GM12873 (cell line): ENCODE measurements at regions not wholly inside any gene's neighbourhood (a gene's known extent, or its start where the extent isn't known, plus 50 kb on each side); places are given as distances from the start of the nearest gene placed in this dataset.

Source experiments
- TF ChIP-seq, protein P1 (sequence below): IDR thresholded peaks from 2 replicates; pipeline ENCODE4 v1.5.1; 2012; ENCODE audit warnings: low read depth, mild to moderate bottlenecking, moderate library complexity, low read length, control low read depth; ENCODE audit not compliant: insufficient read depth; ENCODE audit errors: missing control alignments

- TF ChIP-seq, protein P1, sequence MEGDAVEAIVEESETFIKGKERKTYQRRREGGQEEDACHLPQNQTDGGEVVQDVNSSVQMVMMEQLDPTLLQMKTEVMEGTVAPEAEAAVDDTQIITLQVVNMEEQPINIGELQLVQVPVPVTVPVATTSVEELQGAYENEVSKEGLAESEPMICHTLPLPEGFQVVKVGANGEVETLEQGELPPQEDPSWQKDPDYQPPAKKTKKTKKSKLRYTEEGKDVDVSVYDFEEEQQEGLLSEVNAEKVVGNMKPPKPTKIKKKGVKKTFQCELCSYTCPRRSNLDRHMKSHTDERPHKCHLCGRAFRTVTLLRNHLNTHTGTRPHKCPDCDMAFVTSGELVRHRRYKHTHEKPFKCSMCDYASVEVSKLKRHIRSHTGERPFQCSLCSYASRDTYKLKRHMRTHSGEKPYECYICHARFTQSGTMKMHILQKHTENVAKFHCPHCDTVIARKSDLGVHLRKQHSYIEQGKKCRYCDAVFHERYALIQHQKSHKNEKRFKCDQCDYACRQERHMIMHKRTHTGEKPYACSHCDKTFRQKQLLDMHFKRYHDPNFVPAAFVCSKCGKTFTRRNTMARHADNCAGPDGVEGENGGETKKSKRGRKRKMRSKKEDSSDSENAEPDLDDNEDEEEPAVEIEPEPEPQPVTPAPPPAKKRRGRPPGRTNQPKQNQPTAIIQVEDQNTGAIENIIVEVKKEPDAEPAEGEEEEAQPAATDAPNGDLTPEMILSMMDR, result no peak
These were observed 188.3 kb upstream of the WSCD1 start for GRCh38 chr17:5881849-5882248.

DNA sequence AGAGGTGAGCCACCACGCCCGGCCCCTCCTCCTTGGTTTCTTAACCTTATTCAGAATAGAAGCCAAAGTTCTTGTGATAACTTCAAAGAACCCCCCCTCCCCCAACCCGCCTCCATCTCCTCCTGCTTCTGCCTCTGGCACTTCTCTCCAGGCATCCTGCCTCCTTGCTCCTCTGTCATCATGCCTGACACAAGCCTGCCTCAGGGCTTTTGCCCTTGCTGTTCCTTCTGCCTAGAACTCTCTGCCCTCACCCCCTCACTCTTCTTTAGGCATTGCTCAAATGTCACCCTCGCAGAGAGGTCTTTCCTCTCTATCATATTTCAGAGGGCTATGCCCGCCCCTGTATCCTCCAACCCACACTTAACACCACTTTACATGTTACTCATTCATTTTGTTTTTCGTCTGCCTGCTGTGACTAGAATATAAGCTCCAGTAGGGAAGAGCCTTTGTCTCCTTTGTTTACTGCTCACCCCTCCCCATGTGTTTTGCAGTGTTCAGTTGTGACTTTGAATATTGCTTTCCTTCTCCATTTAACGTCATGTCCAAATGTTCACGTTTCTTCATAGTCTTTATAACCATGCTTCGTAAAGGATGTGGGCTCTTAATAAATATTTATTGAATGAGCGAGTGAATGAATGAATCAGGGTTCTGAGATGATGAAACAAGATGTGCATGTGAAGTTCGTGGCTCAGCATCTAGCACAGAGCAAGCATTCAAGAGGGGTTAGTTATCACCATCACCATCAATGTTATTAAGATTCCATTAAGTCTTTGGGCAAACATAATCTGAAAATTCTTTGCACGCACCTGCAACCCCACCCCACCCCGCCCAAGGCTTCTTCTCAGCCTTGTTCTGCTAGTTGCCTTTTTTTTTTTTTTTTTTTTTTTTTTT lies 186.2 kb upstream of the WSCD1 start:
- TF ChIP-seq, protein P1, result no peak

- TF ChIP-seq, protein P1, result no peak
These were observed 184.8 kb upstream of the WSCD1 start for GRCh38 chr17:5885336-5885735.

- TF ChIP-seq, protein P1, result no peak
These were observed 181.4 kb upstream of the WSCD1 start for GRCh38 chr17:5888811-5889210.

DNA sequence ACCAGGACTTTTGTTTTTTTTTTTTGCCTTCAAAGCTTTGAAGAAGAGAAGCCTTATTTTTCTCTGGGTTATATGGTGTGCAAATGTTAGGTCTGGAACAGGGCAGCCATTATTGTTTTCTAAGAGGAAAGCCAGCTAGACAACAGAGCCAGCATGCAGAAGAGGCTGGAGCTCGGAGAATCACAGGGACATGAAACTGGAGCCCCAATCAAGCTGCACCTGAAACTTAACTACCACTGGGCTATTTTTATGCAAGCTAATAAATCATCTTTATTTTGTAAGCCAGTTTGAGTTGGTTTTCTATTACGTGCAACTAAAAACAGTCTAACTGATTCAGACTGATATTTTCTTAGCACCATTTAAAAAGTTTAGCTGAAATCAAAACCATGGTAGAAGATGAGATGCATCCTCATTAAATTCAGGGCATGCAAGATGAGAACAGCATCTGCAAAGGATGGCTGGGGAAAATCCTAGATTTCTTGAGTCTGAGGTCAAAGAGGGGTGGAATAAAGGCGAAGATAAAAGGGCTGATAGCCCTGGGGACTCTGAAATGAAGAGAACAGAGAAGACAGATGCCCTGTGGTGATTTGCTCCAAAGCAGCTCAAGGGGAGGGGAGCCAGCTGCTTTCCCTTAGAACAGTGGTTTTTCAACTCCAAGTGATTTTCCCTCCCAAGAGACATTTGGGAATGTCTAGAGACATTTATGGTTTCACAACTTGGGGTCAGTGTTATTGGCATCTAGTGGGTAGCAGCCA lies 177.1 kb upstream of the WSCD1 start:
- TF ChIP-seq, protein P1, result no peak

DNA sequence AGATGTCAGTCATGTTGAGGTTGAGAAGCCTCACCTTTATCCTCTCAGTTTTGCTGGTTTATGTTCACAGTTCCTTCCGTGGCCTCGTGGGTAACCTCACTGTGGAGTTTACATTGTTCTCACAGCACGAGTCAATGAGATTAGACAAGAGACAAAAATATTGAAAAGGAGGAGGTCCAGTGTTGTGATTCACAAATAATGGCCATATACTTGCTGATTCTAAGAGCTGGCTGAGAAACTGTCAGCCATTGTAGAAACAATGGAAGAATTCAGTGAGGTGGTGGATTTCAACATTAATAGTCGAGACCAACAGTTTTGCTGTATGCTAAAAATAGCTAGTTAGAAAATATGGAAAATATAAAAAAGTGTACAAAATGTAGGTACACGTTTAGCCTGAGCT lies 176.4 kb upstream of the WSCD1 start:
- TF ChIP-seq, protein P1, result no peak

DNA sequence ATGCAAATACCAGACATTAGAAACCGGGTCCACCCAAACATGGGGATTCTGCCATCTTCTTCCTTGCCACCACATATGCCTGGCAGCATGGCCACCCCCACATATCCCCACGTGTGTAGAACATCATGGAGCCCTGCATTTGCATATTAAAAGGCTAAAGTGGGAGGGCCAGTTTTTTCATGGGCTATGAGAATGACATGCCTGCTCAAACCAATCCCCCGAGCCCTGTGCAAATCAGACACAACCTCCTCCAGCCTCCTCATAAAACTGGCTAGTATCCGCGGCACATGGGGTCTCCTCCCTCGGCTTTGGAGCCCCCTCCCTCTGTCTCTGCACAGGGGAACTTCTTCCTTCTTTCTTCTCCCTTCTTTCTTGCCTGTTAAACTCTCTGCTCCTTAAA lies 174.9 kb upstream of the WSCD1 start:
- TF ChIP-seq, protein P1, result no peak
